HUES64 (cell line): ENCODE measurements at regions not wholly inside any gene's neighbourhood (a gene's known extent, or its start where the extent isn't known, plus 50 kb on each side); places are given as distances from the start of the nearest gene placed in this dataset.

ENCODE experiments used
- H3K27ac ChIP-seq: 2 replicates; pipeline ENCODE4 v1.7.0; 2013; ENCODE audit warnings: low read depth, low read length, inconsistent platforms
- H3K27me3 ChIP-seq: 2 replicates; pipeline ENCODE4 v1.6.1; 2013; ENCODE audit warnings: mild to moderate bottlenecking, low read length; ENCODE audit not compliant: insufficient read depth
- H3K36me3 ChIP-seq: 2 replicates; pipeline ENCODE4 v1.6.1; 2013; ENCODE audit warnings: mild to moderate bottlenecking, low read length; ENCODE audit not compliant: insufficient read depth
- H3K4me1 ChIP-seq: 2 replicates; pipeline ENCODE4 v1.6.1; 2013; ENCODE audit warnings: mild to moderate bottlenecking, low read length, moderate library complexity; ENCODE audit not compliant: insufficient read depth
- H3K4me3 ChIP-seq: 2 replicates; pipeline ENCODE4 v1.5.1; 2013; ENCODE audit warnings: mild to moderate bottlenecking, low read length, moderate library complexity
- H3K9ac ChIP-seq: 2 replicates; pipeline ENCODE4 v1.6.1; 2013; ENCODE audit warnings: mild to moderate bottlenecking, low read depth, low read length
- H3K9me3 ChIP-seq: 2 replicates; pipeline ENCODE4 v1.6.1; 2013; ENCODE audit warnings: low read depth, low read length; ENCODE audit not compliant: insufficient read depth
- WGBS: fragments of 150-250, 120-280 bp; methylation state at CpG from one replicate; pipeline ENCODE4 v1.1.7; 2013; ENCODE audit warnings: missing lambda C conversion rate; 5-methylcytosine and 5-hydroxymethylcytosine counted together

- 92% methylated on average over 4 of the region's 4 CpGs for WGBS
- H3K9me3 ChIP-seq, result no peaks in the 10 kb centered on the region; the same call in 1 of the 2 replicates
- no peak overlapping the region for H3K9ac ChIP-seq
- H3K27me3 ChIP-seq, result no peaks in the 10 kb centered on the region
- no peaks in the 10 kb centered on the region for H3K36me3 ChIP-seq
- H3K4me3 ChIP-seq, result no peak overlapping the region
- H3K27ac ChIP-seq, result no peak overlapping the region
- H3K4me1 ChIP-seq, result peaks cover 15% of the 10 kb centered on the region
Observed at GRCh38 chr10:10589540-10590303, 427.9 kb upstream of the CELF2 start.

- H3K9me3 ChIP-seq, result no peaks in the 10 kb centered on the region; the same call in 1 of the 2 replicates
- H3K4me3 ChIP-seq, result no peak overlapping the region
- WGBS, result 92% methylated on average over 8 of the region's 8 CpGs
- H3K27me3 ChIP-seq, result no peaks in the 10 kb centered on the region
- peaks cover 15% of the 10 kb centered on the region for H3K4me1 ChIP-seq
- H3K9ac ChIP-seq, result no peak overlapping the region
- H3K27ac ChIP-seq, result no peak overlapping the region
- no peaks in the 10 kb centered on the region for H3K36me3 ChIP-seq
Observed at GRCh38 chr10:10591715-10592341, 425.8 kb upstream of the CELF2 start.

- Histone ChIP-seq H3K9me3 (no peaks in the 10 kb centered on the region), H3K36me3 (no peaks in the 10 kb centered on the region), H3K4me1 (peaks cover 5% of the 10 kb centered on the region; the same call in 1 of the 2 replicates), H3K9ac (no peak overlapping the region), H3K27ac (no peak overlapping the region), H3K4me3 (no peak overlapping the region), H3K27me3 (no peaks in the 10 kb centered on the region)
- 100% methylated on average over 2 of the region's 2 CpGs for WGBS
Observed at GRCh38 chr10:10596256-10596655, 421.4 kb upstream of the CELF2 start.

- no peaks in the 10 kb centered on the region for H3K27me3 ChIP-seq
- no peaks in the 10 kb centered on the region for H3K9me3 ChIP-seq
- no peak overlapping the region for H3K9ac ChIP-seq
- no peaks in the 10 kb centered on the region for H3K36me3 ChIP-seq
- no peak overlapping the region for H3K4me3 ChIP-seq
- no peaks in the 10 kb centered on the region for H3K4me1 ChIP-seq
- 97% methylated on average over 5 of the region's 5 CpGs for WGBS
- H3K27ac ChIP-seq, result no peak overlapping the region
Observed at GRCh38 chr10:10598297-10598696, 419.4 kb upstream of the CELF2 start.

GRCh38 chr10:10600004-10600403 is 417.7 kb upstream of the CELF2 start:
- H3K4me3 ChIP-seq, result no peak overlapping the region
- H3K27me3 ChIP-seq, result no peaks in the 10 kb centered on the region
- no peak overlapping the region for H3K9ac ChIP-seq
- H3K9me3 ChIP-seq, result no peaks in the 10 kb centered on the region
- no peaks in the 10 kb centered on the region for H3K36me3 ChIP-seq
- no peak overlapping the region for H3K27ac ChIP-seq
- H3K4me1 ChIP-seq, result no peaks in the 10 kb centered on the region
- WGBS, result 95% methylated on average over 5 of the region's 5 CpGs

GRCh38 chr10:10605551-10606081 is 412.1 kb upstream of the CELF2 start:
- H3K9me3 ChIP-seq, result no peaks in the 10 kb centered on the region
- H3K27me3 ChIP-seq, result no peaks in the 10 kb centered on the region
- no peaks in the 10 kb centered on the region for H3K4me1 ChIP-seq
- H3K9ac ChIP-seq, result no peak overlapping the region
- no peak overlapping the region for H3K4me3 ChIP-seq
- no peaks in the 10 kb centered on the region for H3K36me3 ChIP-seq
- WGBS, result 96% methylated on average over 9 of the region's 9 CpGs
- no peak overlapping the region for H3K27ac ChIP-seq

GRCh38 chr10:10609379-10609955 is 408.2 kb upstream of the CELF2 start:
- Histone ChIP-seq H3K36me3 (no peaks in the 10 kb centered on the region), H3K9me3 (no peaks in the 10 kb centered on the region), H3K4me3 (no peak overlapping the region), H3K27me3 (no peaks in the 10 kb centered on the region), H3K27ac (no peak overlapping the region), H3K4me1 (no peaks in the 10 kb centered on the region), H3K9ac (no peak overlapping the region)
- WGBS, result 98% methylated on average over 8 of the region's 8 CpGs

- Histone ChIP-seq H3K4me1 (no peaks in the 10 kb centered on the region), H3K27me3 (no peaks in the 10 kb centered on the region), H3K4me3 (no peak overlapping the region), H3K9me3 (no peaks in the 10 kb centered on the region), H3K36me3 (no peaks in the 10 kb centered on the region), H3K9ac (no peak overlapping the region), H3K27ac (no peak overlapping the region)
- no CpG with 5 or more reads among the region's 1 CpG for WGBS
Observed at GRCh38 chr10:10610171-10610570, 407.5 kb upstream of the CELF2 start.

- Histone ChIP-seq H3K27me3 (no peaks in the 10 kb centered on the region), H3K9me3 (no peaks in the 10 kb centered on the region), H3K4me3 (no peak overlapping the region), H3K4me1 (no peaks in the 10 kb centered on the region), H3K27ac (no peak overlapping the region), H3K36me3 (no peaks in the 10 kb centered on the region), H3K9ac (no peak overlapping the region)
- 98% methylated on average over 3 of the region's 3 CpGs for WGBS
Observed at GRCh38 chr10:10612151-10612550, 405.5 kb upstream of the CELF2 start.

- H3K4me3 ChIP-seq, result no peak overlapping the region
- H3K27me3 ChIP-seq, result no peaks in the 10 kb centered on the region
- no peaks in the 10 kb centered on the region for H3K4me1 ChIP-seq
- H3K36me3 ChIP-seq, result no peaks in the 10 kb centered on the region
- H3K9me3 ChIP-seq, result no peaks in the 10 kb centered on the region
- no peak overlapping the region for H3K9ac ChIP-seq
- no peak overlapping the region for H3K27ac ChIP-seq
- WGBS, result 92% methylated on average over 1 of the region's 3 CpGs
Observed at GRCh38 chr10:10613656-10614244, 403.9 kb upstream of the CELF2 start.

GRCh38 chr10:10617686-10618085 is 400.0 kb upstream of the CELF2 start:
- WGBS, result 92% methylated on average over 2 of the region's 2 CpGs
- Histone ChIP-seq H3K27ac (no peak overlapping the region), H3K4me3 (no peak overlapping the region), H3K9me3 (no peaks in the 10 kb centered on the region), H3K9ac (no peak overlapping the region), H3K27me3 (no peaks in the 10 kb centered on the region), H3K4me1 (no peaks in the 10 kb centered on the region), H3K36me3 (no peaks in the 10 kb centered on the region)
